Esophagus muscularis mucosa (tissue), 4 donors: ENCODE measurements at regions not wholly inside any gene's neighbourhood (a gene's known extent, or its start where the extent isn't known, plus 50 kb on each side); places are given as distances from the start of the nearest gene placed in this dataset.

Experiments used
- DNase-seq: peaks from one replicate; pipeline ENCODE4 v3.0.0-alpha.2; 2017; ENCODE audit errors: extremely low spot score
- H3K27ac ChIP-seq, 4 donors: fragments of 200-600 bp; sonication (generic); replicated peaks in 1 of 4; 1 replicate in 3 of 4; 2 replicates in 1 of 4; pipeline ENCODE4 v1.5.1; 2016 to 2019; ENCODE audit warnings: mild to moderate bottlenecking in 1 of 4
- H3K27me3 ChIP-seq, 4 donors: fragments of 200-600 bp; sonication (generic); one replicate each; pipeline versions ENCODE4 v1.5.1 to v1.6.0; 2016 to 2019
- H3K36me3 ChIP-seq, 4 donors: fragments of 200-600 bp; sonication (generic); one replicate each; pipeline ENCODE4 v1.5.1; 2016 to 2019
- H3K4me1 ChIP-seq, 4 donors: fragments of 200-600 bp; sonication (generic); one replicate each; pipeline ENCODE4 v1.5.1; 2016 to 2019
- H3K4me3 ChIP-seq, 4 donors: fragments of 200-600 bp; sonication (generic); 1 replicate in 2 of 4; 2 replicates in 2 of 4; pipeline ENCODE4 v1.5.1; 2016 to 2019; ENCODE audit warnings: mild to moderate bottlenecking in 4 of 4, moderate library complexity in 1 of 4
- H3K9me3 ChIP-seq, 4 donors: fragments of 200-600 bp; sonication (generic); 1 replicate in 3 of 4; 2 replicates in 1 of 4; pipeline ENCODE4 v1.5.1; 2016 to 2019
- CTCF ChIP-seq, 3 experiments: fragments of 200-600 bp in 2 of 3; fragments of 450-650 bp in 1 of 3; sonication (generic) in 2 of 3; IDR thresholded peaks; one replicate each; pipeline ENCODE4 v1.5.1; 2017 to 2019; ENCODE audit warnings: antibody characterized with exemption in 3 of 3, mild to moderate bottlenecking in 2 of 3, moderate library complexity in 1 of 3
- EP300 ChIP-seq: sonication (generic); formaldehyde crosslinking; IDR thresholded peaks from one replicate; pipeline ENCODE4 v1.6.1; 2017; ENCODE audit warnings: antibody characterized with exemption
- POLR2A ChIP-seq: fragments of 450-650 bp; IDR thresholded peaks from one replicate; pipeline ENCODE4 v1.6.1; 2017; ENCODE audit warnings: antibody characterized with exemption, moderate library complexity, mild to moderate bottlenecking, low read depth
- POLR2AphosphoS5 ChIP-seq, 2 donors: sonication (generic); formaldehyde crosslinking; IDR thresholded peaks; one replicate each; pipeline ENCODE4 v1.6.1; 2017; ENCODE audit warnings: antibody characterized with exemption in 2 of 2
- WGBS: methylation state at CpG from one replicate; pipeline ENCODE4 v1.1.5; 2018; 5-methylcytosine and 5-hydroxymethylcytosine counted together
- intact Hi-C: fragments of 100-400 bp; cut with DNase I; formaldehyde crosslinking; loops from one replicate; pipeline ENCODE4 v1.15.1; 2023

GRCh38 chr6:28711788-28712341 is 186.2 kb downstream of the GPX5 start:
- Histone ChIP-seq H3K4me1 (no peaks in the 10 kb centered on the region), H3K27ac (no peak overlapping the region), H3K36me3 (no peaks in the 10 kb centered on the region), H3K9me3 (peaks cover 0 to 30% (median 14%) of the 10 kb centered on the region in 4 donors), H3K4me3 (no peak overlapping the region), H3K27me3 (peaks cover 0 to 51% (median 14%) of the 10 kb centered on the region in 4 donors)
- peak; percentile 10 for DNase-seq
- 80% methylated on average over 5 of the region's 5 CpGs for WGBS
- intact Hi-C loops, result no loop called here
- no peak for TF ChIP-seq POLR2A
- TF ChIP-seq CTCF (IDR thresholded peaks at IDR 0.05), result no peak
- no peak for TF ChIP-seq POLR2AphosphoS5 (IDR thresholded peaks at IDR 0.05)
- TF ChIP-seq EP300, result no peak

GRCh38 chr6:28712982-28713381 is 187.3 kb downstream of the GPX5 start:
- Histone ChIP-seq H3K27ac (no peak overlapping the region), H3K4me1 (no peaks in the 10 kb centered on the region), H3K9me3 (peaks cover 0 to 19% (median 7%) of the 10 kb centered on the region in 4 donors), H3K36me3 (no peaks in the 10 kb centered on the region), H3K27me3 (peaks cover 0 to 57% (median 14%) of the 10 kb centered on the region in 4 donors), H3K4me3 (no peak overlapping the region)
- no peak for TF ChIP-seq POLR2AphosphoS5 (IDR thresholded peaks at IDR 0.05)
- TF ChIP-seq POLR2A, result no peak
- TF ChIP-seq CTCF (IDR thresholded peaks at IDR 0.05), result no peak
- no peak for TF ChIP-seq EP300
- WGBS, result 72% methylated on average over 1 of the region's 1 CpG
- intact Hi-C loops, result no loop called here
- no peak for DNase-seq

- Histone ChIP-seq H3K36me3 (no peaks in the 10 kb centered on the region), H3K27me3 (peaks cover 0 to 69% (median 2%) of the 10 kb centered on the region in 4 donors), H3K4me3 (no peak overlapping the region), H3K27ac (no peak overlapping the region), H3K9me3 (no peaks in the 10 kb centered on the region), H3K4me1 (no peaks in the 10 kb centered on the region)
- TF ChIP-seq CTCF (IDR thresholded peaks at IDR 0.05) (no peak), POLR2A (no peak), POLR2AphosphoS5 (IDR thresholded peaks at IDR 0.05) (no peak), EP300 (no peak)
- DNase-seq, result no peak
- 10% methylated on average over 11 of the region's 11 CpGs for WGBS
- intact Hi-C loops, result no loop called here
These were observed 193.7 kb downstream of the GPX5 start for GRCh38 chr6:28719275-28719940.

- TF ChIP-seq POLR2A (no peak), EP300 (no peak), POLR2AphosphoS5 (IDR thresholded peaks at IDR 0.05) (no peak), CTCF (IDR thresholded peaks at IDR 0.05) (no peak)
- WGBS, result 53% methylated on average over 25 of the region's 26 CpGs
- H3K27ac ChIP-seq, result no peak overlapping the region
- no peak overlapping the region for H3K4me3 ChIP-seq
- H3K9me3 ChIP-seq, result no peaks in the 10 kb centered on the region
- H3K27me3 ChIP-seq, result peaks cover 0 to 80% (median 2%) of the 10 kb centered on the region in 4 donors
- DNase-seq, result peak; percentile 53
- intact Hi-C loops, result no loop called here
- no peaks in the 10 kb centered on the region for H3K36me3 ChIP-seq
- no peaks in the 10 kb centered on the region for H3K4me1 ChIP-seq
These were observed 194.9 kb downstream of the GPX5 start for GRCh38 chr6:28720357-28721231.
